Gastrocnemius medialis (tissue), 4 donors: ENCODE measurements at regions not wholly inside any gene's neighbourhood (a gene's known extent, or its start where the extent isn't known, plus 50 kb on each side); places are given as distances from the start of the nearest gene placed in this dataset.

ENCODE experiments used
- POLR2A ChIP-seq, 2 donors: fragments of 450-650 bp; IDR thresholded peaks; one replicate each; pipeline ENCODE4 v1.6.1; 2017; ENCODE audit warnings: antibody characterized with exemption in 2 of 2, mild to moderate bottlenecking in 2 of 2, moderate library complexity in 2 of 2
- TF ChIP-seq, protein P1 (sequence below), 5 experiments: fragments of 450-650 bp in 3 of 5; fragments of 200-600 bp in 2 of 5; sonication (generic) in 2 of 5; IDR thresholded peaks in 4 of 5; conservative IDR thresholded peaks in 1 of 5; 1 replicate in 4 of 5; 2 replicates in 1 of 5; pipeline ENCODE4 v1.5.1; 2016 to 2019; ENCODE audit warnings: antibody characterized with exemption in 5 of 5, mild to moderate bottlenecking in 3 of 5, moderate library complexity in 3 of 5

- TF ChIP-seq, protein P1, sequence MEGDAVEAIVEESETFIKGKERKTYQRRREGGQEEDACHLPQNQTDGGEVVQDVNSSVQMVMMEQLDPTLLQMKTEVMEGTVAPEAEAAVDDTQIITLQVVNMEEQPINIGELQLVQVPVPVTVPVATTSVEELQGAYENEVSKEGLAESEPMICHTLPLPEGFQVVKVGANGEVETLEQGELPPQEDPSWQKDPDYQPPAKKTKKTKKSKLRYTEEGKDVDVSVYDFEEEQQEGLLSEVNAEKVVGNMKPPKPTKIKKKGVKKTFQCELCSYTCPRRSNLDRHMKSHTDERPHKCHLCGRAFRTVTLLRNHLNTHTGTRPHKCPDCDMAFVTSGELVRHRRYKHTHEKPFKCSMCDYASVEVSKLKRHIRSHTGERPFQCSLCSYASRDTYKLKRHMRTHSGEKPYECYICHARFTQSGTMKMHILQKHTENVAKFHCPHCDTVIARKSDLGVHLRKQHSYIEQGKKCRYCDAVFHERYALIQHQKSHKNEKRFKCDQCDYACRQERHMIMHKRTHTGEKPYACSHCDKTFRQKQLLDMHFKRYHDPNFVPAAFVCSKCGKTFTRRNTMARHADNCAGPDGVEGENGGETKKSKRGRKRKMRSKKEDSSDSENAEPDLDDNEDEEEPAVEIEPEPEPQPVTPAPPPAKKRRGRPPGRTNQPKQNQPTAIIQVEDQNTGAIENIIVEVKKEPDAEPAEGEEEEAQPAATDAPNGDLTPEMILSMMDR (IDR thresholded peaks at IDR 0.05 in 4 of 5, conservative IDR thresholded peaks at IDR 0.05 in 1 of 5), result no peak
- no peak for TF ChIP-seq POLR2A (IDR thresholded peaks at IDR 0.05)
These were observed 473.8 kb upstream of the PTCHD4 start for GRCh38 chr6:48584846-48585245.
